WTC11 (cell line): ENCODE measurements at regions not wholly inside any gene's neighbourhood (a gene's known extent, or its start where the extent isn't known, plus 50 kb on each side); places are given as distances from the start of the nearest gene placed in this dataset.

Experiments
- FOXK1 ChIP-seq: sonication (generic); formaldehyde crosslinking; IDR thresholded peaks from 2 replicates; pipeline ENCODE4 v1.8.0; 2022; ENCODE audit warnings: mild to moderate bottlenecking, moderate library complexity, missing genetic modification reagents
- RELA ChIP-seq: sonication (generic); formaldehyde crosslinking; IDR thresholded peaks from 2 replicates; pipeline ENCODE4 v1.8.1; 2022; ENCODE audit warnings: missing genetic modification reagents, mild to moderate bottlenecking, borderline replicate concordance
- USF2 ChIP-seq: sonication (generic); formaldehyde crosslinking; IDR thresholded peaks from 2 replicates; pipeline ENCODE4 v1.8.1; 2023; ENCODE audit warnings: mild to moderate bottlenecking, missing genetic modification reagents, moderate library complexity
- ZNF138 ChIP-seq: sonication (generic); formaldehyde crosslinking; conservative IDR thresholded peaks from 2 replicates; pipeline ENCODE4 v1.8.1; 2022; ENCODE audit warnings: mild to moderate bottlenecking, moderate library complexity, missing genetic modification reagents
- TF ChIP-seq, protein P1 (sequence below): fragments of 200-600 bp; IDR thresholded peaks from 2 replicates; pipeline ENCODE4 v1.8.0; 2022; ENCODE audit warnings: antibody characterized with exemption
- TF ChIP-seq, protein P2 (sequence below): sonication (generic); formaldehyde crosslinking; IDR thresholded peaks from 2 replicates; pipeline ENCODE4 v1.8.1; 2022; ENCODE audit warnings: low read depth, mild to moderate bottlenecking, moderate library complexity, missing genetic modification reagents, borderline replicate concordance
- TF ChIP-seq, protein P3 (sequence below): sonication (generic); formaldehyde crosslinking; IDR thresholded peaks from 2 replicates; pipeline ENCODE4 v1.8.0; 2022; ENCODE audit warnings: missing genetic modification reagents

GRCh38 chr4:1501754-1502500 lies 95.7 kb upstream of the NKX1-1 start:
- TF ChIP-seq ZNF138 (no peak), RELA (no peak), FOXK1 (CRISPR knock-in tag) (no peak), USF2 (CRISPR knock-in tag) (no peak)
- TF ChIP-seq, protein P1, sequence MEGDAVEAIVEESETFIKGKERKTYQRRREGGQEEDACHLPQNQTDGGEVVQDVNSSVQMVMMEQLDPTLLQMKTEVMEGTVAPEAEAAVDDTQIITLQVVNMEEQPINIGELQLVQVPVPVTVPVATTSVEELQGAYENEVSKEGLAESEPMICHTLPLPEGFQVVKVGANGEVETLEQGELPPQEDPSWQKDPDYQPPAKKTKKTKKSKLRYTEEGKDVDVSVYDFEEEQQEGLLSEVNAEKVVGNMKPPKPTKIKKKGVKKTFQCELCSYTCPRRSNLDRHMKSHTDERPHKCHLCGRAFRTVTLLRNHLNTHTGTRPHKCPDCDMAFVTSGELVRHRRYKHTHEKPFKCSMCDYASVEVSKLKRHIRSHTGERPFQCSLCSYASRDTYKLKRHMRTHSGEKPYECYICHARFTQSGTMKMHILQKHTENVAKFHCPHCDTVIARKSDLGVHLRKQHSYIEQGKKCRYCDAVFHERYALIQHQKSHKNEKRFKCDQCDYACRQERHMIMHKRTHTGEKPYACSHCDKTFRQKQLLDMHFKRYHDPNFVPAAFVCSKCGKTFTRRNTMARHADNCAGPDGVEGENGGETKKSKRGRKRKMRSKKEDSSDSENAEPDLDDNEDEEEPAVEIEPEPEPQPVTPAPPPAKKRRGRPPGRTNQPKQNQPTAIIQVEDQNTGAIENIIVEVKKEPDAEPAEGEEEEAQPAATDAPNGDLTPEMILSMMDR: no peak
- TF ChIP-seq, protein P2, sequence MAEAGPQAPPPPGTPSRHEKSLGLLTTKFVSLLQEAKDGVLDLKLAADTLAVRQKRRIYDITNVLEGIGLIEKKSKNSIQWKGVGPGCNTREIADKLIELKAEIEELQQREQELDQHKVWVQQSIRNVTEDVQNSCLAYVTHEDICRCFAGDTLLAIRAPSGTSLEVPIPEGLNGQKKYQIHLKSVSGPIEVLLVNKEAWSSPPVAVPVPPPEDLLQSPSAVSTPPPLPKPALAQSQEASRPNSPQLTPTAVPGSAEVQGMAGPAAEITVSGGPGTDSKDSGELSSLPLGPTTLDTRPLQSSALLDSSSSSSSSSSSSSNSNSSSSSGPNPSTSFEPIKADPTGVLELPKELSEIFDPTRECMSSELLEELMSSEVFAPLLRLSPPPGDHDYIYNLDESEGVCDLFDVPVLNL (CRISPR knock-in tag): no peak
- TF ChIP-seq, protein P3, sequence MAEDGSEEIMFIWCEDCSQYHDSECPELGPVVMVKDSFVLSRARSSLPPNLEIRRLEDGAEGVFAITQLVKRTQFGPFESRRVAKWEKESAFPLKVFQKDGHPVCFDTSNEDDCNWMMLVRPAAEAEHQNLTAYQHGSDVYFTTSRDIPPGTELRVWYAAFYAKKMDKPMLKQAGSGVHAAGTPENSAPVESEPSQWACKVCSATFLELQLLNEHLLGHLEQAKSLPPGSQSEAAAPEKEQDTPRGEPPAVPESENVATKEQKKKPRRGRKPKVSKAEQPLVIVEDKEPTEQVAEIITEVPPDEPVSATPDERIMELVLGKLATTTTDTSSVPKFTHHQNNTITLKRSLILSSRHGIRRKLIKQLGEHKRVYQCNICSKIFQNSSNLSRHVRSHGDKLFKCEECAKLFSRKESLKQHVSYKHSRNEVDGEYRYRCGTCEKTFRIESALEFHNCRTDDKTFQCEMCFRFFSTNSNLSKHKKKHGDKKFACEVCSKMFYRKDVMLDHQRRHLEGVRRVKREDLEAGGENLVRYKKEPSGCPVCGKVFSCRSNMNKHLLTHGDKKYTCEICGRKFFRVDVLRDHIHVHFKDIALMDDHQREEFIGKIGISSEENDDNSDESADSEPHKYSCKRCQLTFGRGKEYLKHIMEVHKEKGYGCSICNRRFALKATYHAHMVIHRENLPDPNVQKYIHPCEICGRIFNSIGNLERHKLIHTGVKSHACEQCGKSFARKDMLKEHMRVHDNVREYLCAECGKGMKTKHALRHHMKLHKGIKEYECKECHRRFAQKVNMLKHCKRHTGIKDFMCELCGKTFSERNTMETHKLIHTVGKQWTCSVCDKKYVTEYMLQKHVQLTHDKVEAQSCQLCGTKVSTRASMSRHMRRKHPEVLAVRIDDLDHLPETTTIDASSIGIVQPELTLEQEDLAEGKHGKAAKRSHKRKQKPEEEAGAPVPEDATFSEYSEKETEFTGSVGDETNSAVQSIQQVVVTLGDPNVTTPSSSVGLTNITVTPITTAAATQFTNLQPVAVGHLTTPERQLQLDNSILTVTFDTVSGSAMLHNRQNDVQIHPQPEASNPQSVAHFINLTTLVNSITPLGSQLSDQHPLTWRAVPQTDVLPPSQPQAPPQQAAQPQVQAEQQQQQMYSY (CRISPR knock-in tag): no peak
